GM18867 (cell line): ENCODE measurements at regions not wholly inside any gene's neighbourhood (a gene's known extent, or its start where the extent isn't known, plus 50 kb on each side); places are given as distances from the start of the nearest gene placed in this dataset.

Experiments
- ATAC-seq: cut with Tn5 transposase; IDR thresholded peaks from one replicate; pipeline ENCODE4 v1.9.1; 2021; ENCODE audit warnings: mild to moderate bottlenecking, moderate library complexity; ENCODE audit not compliant: unreplicated experiment

DNA sequence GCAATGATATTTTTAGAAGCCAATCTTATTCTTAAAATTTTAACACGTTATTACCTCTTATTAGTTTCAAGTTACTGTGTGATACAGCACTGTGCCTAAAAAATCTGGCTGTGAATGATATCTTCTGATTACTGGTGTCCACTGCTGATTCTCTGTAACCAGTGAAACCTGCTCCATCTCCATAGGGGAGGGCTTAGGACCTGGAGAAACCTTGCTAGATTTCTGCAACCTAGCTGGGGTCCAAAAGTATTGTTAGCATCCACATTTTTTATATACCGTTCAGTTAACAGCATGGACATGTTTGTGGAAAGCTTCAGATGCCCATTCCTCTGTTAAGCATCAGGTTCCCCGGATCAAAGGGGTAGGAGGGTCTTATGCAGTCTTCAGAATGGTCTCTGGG, 193.9 kb upstream of the TOPAZ1 start:
- ATAC-seq, result no peak

DNA sequence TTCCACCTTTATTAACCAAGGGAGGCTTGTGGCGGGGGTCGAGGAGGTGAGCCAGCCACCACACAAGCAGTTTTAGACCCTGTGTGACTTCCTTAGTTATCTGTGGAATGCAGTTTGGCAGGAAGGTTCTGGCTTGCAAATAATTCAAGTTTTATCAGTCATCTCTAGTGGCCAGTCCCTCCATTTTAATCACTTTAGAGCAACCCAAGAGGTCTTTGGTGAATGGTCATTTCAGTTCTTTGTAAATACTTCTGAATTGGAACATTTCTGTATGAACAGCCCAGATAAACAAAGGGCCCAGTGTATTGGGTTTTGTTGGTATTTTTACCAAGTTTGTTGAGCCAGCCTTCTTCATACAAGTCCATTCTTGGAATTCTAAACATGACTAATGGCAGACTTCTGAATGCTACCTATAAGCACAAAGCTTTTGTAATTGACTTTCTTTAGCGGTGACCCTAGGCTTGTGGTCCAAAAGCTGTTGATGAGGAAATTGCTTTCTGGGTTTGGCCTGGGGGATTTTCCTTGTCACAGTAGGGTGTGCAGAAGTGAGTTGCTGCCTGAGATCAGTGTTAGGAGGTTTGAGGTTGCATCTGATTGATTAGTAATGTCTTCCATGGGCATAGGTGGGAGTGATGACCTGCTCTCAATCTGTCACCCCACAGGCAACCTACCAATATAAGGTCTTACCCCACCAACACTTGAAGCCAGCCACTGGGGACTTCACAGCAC, 193.3 kb upstream of the TOPAZ1 start:
- no peak for ATAC-seq

DNA sequence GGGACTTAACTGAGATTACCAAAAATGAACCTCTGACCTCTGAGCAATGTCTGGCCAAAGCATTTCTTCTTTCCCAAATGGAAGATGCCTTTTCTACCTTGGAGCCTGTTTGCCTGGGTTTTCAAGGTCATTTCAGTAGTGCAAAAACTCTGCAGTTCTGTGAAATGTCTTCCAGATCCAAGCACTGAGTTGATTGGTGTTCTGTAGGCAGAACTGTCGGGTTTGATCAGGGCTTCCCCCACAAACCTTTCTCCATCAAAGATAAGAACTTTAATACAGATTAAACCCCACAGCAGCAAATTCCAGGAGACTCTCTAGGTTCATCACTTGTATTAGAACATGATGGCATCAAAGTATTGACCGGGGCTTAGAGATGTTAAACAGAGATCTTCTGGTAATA, 192.7 kb upstream of the TOPAZ1 start:
- ATAC-seq, result no peak

DNA sequence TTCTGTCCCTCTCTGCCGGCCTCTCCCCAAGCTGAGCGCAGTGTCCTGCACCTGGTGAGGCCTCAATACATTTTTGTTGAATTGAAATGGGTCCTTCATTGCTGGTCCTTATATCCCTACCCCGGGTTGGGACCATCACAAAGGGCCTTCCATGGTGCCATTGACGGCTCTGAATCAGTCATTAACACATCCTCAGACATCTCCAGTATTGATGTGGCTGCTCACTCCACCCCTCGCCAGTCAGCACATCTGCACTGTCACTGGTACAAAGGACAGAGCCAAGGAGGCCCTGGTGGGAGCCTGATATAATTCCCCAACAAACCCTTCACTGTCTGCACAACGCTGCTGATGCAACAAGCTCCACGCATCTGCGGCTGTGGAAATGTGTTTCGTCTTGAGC, 191.6 kb upstream of the TOPAZ1 start:
- ATAC-seq, result no peak

DNA sequence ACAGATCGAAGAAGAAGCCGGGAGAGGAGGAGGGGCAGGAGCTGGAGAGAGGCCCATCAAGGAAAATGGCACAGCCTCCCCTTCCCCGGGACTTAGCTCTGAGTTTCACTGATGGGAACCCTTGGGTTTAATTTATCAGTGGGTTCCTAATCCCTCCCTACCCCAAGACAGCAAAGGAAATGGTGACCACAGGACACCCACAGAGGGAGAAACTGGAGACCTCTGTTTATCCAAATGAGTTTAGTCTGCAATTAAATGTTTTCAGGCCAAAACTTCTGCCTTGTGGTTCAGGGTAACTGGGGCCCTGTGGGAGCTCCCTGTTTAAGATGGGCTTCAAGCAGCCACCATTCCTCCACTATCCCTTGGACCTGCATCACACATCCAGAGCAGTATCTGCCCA, 190.8 kb upstream of the TOPAZ1 start:
- no peak for ATAC-seq

DNA sequence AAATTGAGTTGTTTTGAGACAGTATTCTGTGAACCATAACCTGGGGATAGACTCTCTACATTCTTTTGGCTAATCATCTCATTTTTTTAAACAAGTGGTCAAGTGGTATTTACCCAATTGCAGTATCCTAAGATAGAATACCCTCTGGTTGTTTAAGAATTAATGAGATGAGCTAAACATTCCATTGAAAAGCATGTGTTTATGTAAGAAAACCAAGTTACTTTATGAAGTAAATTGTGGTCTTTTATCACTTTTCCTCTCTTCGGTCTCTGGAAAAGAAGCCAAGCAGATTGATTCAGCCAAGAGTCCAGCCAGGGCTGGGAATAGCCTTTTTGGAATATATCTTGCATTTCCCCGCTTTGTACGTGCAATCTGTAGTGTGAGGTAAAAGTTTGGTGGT, 185.7 kb upstream of the TOPAZ1 start:
- ATAC-seq, result no peak

DNA sequence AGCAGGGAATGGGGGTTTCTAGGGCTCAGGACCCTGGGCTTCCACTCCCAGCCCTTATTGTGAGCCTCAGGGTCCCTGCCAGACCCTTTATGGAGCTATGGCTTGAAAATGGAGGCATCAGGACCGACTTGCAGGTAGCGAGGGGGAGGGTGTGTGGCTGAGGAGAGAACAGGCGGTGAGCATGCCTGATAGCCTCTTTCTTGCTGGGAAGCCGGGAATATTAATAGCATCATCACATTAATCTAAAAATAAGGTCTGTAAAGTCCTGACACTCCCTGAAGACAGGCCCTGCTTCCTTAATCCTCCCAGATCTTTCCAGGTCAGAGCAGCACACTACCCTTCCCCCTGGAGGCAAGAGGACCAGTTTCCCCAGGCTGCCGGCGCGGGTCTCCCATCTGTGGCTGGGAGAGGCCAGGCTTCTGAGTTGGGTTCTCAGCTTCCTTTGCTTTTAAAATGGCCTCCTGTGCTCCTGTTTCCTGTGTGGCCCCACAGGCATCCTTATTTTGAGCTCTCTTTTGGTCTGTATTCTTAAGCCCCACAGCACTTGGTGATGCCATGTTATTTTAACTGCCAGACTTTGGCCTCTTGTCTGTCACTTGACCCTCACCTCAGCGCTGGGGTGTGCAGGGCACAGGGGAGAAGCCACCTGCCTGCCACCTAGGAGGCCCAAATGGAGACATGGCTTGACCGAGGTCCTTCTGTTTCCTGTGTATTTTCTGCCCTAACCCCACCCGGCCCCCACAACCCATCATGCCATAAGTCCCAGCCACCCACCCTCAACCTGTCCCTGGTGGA, 185.0 kb upstream of the TOPAZ1 start:
- ATAC-seq, result no peak

DNA sequence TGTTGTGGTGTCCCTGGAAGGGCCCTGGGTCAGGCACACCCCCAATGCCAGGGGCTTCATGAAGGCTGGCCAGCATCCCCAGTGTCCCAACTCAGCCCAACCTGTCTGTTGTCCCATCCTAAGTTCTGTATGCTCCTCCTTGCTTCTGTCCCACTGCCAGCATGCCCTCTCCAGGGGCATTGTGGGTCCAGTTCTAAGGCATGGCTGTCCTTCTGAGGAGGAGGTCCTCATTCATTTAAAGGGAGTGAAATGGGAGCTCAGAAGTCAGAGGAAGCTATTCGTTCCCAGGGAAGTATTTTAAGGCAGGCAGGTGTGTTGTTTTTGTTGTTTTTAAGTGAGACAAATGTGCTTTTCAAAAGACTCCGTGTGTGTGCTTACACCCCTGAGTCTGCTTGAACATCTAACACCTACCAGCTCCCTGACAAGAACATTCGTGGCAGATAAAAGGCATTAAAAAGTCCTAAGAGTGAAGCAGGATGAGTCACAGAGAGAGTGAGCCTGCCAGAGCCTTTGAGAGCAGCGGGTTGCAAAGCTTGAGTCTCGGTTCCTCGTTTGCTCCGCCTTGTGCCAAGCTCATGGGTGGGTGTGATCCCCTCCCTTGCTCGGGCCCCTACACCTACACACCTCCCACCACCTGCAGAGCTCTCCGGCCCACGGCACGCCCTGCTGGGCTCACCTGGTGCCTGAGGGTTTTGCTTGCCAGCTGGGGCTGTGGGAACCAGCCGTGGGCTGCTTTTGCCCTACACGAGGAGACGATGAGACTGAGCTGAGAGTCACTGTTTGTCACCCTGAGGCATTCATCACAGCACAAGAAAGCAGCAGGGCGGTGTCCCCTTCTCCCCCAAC, 183.4 kb upstream of the TOPAZ1 start:
- ATAC-seq, result peak; percentile 89

DNA sequence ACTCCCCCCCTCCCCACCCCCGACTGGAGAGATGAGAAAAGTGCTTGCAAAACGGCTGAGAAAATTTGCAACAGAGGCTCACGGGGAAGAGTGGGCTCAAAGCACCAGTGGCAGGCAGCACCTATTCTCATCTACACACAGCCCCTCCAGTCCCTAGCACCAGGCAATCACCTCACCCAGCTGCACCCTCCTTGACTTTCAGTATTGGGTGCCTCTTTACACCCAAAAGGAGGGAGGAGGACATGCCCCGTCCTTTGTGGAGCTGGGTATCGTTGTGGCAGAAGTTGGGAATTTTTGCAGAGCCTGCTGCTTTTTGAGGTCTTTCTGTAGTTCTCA, 182.8 kb upstream of the TOPAZ1 start:
- ATAC-seq, result no peak

DNA sequence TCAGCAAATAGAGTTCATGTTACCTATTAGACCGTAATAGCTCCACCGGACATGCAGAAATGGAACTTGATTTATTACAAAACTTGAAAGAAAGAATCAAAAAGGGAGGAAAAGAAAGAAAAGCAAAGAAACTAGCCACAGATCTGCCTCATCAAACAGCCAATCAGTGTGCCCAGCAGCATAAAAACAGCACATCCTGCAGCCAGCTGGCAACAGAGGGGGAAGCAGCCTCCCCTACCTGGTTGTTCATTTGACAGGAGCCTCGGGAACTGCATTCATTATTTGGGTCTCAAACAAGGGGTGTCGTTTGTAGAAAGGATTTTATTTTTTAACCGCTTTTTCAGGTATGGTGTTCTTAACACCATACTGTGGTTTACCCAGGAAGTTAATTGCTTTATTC, 181.5 kb upstream of the TOPAZ1 start:
- ATAC-seq, result no peak

DNA sequence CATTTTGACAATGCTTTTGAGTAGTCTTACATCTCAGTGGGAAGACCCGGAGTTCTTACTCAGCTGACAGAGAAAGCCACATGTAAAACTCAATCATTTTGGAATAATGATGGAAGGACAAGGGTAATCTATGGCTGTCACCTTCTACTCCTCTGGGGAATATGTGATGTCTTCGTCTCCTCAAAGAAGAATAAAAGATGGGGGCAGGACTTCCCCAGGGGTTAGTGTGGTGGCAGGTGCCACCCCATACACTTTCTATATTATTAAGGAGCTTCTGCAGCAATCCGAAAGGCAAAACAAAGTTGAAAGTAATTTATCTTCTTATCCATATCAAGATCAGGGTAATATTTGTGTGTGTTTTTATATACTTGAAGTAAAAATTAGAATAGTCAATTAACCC, 180.4 kb upstream of the TOPAZ1 start:
- ATAC-seq, result no peak

DNA sequence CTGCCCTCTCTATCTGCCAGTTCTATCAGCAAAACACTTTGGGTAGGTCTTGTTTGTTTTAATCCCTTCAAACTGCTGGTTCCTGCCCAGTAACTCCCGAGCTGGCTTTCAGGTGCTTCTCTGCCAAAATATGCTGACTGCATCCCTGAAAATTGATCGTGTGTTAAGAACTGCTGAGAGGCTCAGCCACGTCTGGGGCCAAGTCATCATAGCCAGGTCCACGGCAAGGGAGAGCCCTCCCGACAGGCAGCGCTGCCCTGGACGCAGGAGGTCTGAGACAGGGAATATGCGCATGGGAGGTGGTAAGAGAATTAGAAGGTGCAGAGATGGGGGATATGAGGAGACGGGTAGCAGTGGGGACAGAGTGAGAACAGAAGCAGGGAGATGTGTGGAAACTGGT, 179.7 kb upstream of the TOPAZ1 start:
- no peak for ATAC-seq

DNA sequence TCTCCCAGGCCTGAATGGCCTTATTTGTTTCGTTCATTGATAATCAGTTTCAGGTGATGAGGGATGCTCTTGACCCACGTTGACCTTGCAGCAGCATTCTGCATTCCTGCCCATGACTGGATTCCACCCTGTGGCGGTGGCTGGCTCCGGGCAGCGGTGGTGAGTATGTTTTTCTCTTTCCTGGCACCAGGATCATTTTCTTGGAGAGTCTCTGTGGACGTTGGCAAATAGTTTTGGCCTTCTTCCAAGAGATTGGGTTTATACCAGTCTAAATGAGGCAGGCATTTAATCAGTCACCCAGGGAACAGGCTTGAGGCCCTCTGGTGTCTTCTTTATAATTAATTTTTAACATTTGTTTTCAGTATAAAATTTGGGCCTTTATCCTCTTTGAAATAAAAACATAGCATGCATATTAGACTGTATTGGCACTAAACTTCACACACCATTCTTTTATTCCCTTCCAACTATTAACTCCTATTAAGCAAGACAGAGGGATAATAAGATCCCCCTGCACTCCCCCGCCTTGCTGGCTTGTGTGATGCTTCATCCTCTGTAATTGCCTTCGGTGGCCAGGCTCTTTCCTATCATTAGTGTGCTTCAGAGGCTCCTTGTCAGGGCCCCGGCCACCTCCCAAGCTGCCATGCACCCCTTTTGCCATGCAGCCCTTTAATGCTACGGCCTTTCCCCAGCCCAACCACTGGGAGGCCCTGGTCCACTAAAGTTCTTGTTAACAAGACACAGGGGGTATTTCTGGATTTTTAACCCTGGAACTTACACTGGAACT, 176.2 kb upstream of the TOPAZ1 start:
- ATAC-seq, result no peak

DNA sequence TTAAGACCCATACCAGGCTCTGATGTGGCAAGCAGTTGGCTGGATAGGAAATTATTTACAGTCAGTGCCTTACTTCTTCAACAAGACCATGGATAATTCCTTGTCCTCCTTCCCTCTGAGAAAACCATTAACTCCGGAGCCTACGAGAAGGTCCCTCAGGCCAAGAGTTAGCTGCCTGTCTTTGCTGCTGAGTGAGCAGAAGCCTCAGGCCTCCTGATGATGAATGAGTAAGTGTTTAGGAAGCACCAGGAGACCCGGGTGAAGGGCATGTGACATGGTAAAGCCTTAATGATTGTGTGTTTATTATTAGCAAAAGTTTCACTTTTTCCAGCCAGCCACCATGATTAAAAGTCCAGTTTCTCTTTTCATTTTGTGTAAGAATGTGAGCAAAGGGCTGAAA, 174.9 kb upstream of the TOPAZ1 start:
- ATAC-seq, result no peak

DNA sequence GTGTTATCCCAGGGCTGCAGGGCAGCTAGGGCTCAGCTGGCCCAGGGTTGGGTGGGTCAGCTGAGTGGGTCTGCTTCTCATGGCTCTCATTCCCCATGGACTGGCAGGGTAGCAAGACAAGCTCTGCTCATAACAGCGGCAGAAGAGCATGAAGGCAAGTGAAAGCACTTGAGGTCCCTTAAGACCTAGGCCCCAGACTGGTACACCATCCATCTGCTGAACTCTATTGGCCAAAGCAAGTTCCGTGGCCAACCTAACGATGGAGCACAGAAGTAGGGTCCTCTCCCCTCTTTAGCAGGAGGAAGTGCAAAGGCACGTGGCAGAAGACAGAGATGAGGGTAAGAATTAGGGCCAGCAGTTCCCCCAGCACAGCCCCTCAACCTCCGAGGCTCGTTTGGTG, 174.3 kb upstream of the TOPAZ1 start:
- ATAC-seq, result no peak

DNA sequence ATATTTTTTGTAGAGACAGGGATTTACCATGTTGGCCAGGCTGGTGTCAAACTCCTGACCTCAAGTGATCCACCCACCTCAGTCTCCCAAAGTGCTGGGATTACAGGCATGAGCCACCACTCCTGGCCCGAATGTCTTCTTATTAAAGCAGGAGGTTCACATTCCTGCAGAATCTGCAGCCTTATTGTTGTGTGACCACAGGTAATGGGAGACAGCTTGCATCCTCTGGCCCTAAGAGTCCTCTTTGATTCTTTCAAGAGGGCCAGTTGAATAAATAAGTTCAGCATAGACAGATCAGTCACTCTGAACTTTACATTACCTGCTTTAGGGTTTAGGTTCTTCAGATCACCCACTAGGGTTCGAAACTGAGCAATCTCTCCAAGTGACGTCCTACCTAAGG, 172.9 kb upstream of the TOPAZ1 start:
- ATAC-seq, result no peak

DNA sequence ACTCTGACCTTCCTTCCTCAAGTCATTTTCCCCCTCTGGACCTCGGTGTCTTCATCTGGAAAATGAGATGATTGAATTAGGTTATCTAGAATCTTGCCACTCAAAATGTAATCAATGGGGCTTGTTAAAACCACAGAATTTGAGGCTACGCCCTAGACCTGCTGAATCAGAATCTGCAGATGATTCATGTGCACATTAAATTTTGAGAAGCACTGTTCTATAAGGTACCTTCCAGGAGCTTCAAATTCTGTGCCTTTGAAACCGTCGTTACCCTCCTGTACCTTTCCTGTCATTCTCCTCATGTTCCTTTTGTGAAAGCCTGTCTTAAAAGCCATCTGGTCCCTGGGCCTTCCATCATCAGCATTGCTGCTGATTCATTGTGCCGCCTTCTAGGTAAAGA, 172.4 kb upstream of the TOPAZ1 start:
- no peak for ATAC-seq

DNA sequence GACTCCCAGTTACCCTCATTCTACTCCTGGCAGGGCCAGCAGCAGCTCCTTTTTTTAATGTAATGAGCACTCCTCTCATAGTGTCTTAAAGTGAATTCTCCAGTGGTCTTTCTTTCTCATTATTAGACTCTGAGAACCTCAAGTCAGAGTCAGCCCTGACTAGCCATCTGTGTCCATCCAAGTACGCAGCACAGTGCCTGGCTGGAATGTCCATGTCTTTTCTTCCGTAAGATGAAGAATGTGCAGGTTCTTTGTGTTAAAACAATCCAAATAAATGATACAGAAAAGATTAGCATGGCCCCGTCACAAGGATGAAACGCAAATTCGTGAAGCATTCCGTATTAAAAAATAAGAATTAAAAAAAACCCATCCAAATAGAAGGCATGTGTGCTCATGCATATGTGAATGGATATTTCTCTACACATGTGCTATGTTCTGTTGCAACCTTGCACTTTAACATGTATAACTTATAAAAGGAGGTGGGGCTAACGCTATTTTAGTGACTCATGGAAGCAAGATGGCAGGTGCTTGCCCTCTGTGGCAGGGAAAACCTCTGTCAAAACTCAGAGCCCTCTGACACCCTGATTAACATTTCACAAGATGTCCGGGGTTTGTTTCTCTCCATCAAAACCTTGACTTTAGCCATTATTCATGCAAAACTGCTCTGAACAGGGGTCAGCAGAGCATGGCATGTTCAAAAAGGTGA, 170.7 kb upstream of the TOPAZ1 start:
- ATAC-seq, result no peak

DNA sequence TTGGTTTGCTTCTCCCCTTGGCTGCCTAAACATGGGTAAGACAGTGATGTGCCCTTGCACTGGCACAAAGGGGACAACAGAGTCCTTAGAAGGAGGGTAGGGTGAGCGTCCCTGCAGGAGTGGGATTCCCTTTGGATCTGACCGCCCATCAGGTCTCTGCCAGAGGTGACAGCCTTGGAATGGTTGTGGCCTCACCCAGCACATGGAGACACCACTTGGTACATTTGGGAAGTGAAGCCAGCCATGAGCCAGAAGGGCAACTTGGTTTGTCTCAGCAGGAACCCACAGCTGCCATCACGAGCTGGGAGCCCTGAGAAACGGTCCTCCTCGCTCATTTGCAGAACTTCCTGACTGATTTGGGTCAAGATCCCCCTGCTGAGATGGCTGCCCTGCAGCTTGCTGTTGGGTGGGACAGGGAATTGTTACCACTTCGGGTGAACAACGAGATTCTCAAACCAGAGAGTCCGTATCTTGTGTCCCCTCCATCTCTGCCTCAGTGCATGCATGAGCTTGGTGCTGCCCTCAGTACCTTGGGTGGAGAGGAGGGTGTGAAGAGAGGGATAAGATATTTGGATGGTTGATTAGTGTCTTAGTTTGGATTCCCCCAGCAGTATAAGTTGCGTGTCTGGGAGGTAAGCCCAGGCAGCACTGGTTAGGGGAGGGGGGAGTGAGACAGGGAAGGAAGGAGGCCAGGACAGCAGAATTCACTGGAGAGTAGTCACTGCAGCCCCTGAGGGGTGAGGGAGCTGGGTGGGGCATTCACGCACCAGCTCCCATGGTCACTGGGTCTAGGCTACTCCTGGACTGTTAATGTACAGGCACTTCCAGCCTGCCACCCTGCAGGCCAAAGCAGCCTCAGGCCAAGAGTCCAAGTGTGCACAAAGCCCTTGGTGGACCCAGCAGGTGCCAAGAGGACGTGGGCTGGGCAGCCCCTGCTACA, 168.8 kb upstream of the TOPAZ1 start:
- ATAC-seq, result no peak
